ENCODE measurements at regions not wholly inside any gene's neighbourhood (a gene's known extent, or its start where the extent isn't known, plus 50 kb on each side); places are given as distances from the start of the nearest gene placed in this dataset.
"Not testable (repeated sequence)": the region's sequence is repeated elsewhere in the genome, so short reads cannot be mapped to it uniquely, and the experiment has no call there.

DNA sequence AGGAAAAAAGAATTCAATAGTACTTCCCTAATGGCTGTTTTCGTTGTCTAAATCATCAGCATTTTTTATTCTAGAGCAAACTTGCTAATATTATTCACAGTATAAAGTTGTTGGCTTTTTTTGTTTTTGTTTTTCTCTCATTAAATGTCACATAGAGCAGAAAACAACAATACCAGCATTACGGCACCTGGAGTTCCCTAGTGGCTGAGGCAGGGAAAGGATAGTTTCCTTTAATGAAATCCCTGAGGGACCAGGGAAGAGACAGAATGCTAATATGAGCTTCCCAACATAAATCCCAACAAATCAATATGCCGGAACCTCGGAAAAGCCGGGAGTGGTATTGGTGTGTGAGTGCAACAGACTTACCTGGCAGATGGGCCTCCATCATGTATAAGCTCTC is 235.2 kb upstream of the ASCC3 start:
- FAIRE-seq = no peak

DNA sequence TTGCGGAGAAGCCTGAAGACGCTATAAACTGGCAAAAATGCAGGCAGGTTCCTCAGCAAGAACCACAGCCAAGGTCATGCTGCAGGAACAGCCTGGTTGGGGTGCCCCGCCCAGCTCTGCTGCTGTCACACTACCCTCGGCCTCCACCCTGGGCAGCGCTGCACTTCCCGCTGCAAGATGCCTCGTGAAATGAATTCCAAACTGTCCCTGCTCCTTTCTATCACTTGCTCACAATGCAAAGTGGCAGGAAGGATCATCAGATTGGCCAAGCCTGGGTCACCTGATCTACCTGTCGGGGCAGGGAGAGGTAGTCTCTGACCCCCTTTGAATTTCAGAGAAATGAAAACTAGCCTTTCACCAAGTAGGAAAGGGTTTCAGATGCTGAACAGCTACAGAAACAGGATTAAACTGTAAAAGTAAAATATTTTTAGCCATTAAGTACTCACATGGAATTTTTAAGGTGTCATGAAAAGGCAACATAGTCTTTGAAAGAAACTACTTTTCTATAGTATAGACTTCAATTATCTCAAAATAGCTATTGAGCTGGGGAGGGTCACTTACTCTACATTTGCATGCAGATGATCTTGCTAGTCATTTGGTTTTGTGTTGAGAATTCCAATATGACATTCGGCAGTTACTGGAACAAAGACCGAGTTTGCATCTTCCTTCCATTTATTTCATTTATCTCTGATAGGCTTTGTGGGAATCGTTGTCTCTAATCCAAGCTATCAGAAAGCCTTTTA is 236.4 kb upstream of the ASCC3 start:
- no peak for FAIRE-seq

DNA sequence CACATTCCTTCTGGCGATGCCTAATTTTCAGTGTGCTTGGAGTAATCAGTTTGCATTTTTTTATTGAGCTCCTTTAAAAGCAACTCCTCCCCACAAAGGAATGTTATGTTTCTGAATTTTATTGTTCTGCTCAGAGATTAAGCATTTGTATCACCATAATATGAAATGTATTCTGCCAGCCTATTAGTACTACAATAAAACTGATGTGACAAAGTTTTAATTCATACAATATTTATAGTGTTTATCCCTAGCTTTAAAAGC is 236.9 kb upstream of the ASCC3 start:
- FAIRE-seq = no peak

DNA sequence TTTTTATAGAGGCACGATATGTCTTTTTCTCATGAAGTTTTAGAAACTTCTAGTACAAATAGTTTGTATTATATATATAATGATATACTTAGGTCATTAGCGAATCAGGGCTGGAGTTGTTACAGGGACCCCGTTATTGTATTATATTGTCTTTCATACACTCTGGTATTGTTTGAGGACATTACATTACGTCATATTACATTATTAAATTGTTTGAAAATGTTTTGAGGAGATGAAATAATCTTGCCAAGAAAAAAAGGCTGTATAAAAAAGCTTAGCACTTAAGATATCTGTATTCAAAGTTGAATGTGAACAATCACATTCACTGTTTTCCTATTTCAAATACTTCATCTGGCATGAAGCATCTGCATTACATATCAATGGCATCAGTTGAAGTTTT is 239.6 kb upstream of the ASCC3 start:
- no peak for FAIRE-seq

DNA sequence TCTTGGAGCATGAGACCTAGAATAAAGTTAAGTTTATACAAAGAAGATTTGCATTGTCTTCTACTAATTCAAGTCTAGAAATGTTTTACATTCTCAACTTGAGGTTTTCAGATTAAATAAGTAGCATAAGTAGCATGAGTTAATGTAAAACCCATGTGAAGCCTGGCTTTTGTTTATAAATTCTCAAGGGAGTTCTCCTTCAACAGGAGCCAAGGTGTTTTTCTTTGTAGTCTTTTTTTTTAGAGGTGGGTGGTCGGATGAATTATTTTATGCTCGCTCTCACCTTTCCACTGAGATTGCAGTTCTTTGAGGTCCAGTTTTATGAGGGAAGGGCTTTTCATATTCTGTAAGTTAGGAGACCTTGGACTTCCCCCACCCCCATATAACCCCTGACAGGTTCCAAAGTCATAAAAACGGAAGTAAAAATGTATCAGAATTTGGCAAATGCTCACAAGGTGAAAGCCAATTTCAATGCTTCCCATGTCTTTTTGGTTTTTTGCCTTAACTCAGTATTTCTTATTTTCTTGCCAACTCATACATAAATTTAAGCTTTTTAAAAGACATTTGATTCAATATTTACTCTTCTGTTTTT is 244.3 kb upstream of the ASCC3 start:
- no peak for FAIRE-seq

DNA sequence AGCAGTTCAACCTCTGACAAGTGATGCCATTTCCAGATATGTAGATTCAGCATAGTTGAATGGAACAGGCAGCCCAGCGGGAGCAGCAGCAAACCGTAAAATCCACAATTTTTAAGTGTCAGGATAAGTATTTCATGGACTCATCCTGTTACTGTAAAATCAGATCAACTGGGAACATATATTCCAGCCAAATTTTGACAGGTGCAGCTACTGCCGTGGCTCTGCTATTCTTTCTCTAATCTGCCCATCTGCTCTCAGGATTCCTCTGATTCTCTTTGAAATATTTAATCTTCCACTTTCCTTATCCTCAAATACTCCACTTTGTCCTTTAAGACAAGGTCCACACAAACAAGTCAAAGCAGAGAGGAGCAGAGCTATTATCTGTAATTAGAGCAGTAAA is 245.4 kb upstream of the ASCC3 start:
- FAIRE-seq = no peak

DNA sequence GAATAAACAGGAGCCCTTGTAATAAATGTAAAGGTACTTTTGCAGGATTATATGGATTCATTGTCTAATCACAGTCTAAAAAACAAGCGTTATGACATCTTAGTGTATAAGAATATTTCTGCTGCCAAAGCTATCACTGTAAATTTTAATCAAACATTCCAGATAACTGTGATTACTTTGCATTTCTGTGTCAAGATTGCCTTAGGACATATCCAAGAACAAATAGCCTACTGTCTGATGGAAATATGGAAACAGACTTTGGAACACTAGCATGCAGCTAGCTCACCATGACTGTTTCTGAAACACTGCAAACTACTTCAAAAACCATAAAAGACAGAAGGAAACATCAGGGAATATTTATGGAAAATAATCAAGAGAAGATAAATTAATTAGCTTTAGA is 248.7 kb upstream of the ASCC3 start:
- no peak for FAIRE-seq

DNA sequence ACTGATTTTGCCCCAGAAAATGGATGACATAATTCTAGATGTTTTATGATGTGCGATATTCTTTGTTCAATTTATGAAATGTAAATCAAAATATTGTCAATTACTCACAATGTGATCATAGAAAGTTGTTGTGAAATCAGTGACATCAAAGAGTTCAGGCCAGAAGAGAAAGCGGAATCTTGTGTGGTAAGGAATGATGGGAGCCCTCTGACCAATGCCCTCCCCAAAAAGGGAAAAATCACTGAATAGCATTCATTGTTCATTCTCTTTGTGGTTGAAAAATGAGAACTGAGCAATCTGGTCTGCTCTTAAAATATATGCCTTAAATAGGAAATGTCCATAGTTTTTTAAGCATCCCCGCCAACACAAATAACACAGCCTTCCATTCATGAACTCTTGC is 247.1 kb upstream of the GRIK2 start:
- FAIRE-seq = no peak

DNA sequence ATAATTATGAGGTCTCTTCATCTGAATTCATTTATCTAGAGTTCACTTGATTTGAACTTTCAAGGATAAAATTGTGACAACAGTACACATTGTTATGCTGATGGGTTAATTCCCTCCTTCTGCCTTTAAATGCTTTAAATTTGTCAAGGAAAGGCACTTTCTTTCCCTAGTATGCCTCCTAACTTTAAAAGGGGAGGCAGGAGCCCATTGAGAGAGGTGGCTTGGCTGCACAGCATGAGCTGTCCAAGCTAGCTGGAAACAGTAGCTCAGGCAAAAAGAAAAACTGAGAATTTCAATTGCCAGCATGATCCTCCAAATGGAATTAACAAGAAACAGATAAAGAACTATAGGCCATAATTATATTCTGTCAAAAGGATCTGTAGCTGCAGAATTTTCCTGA is 243.3 kb upstream of the GRIK2 start:
- no peak for FAIRE-seq

DNA sequence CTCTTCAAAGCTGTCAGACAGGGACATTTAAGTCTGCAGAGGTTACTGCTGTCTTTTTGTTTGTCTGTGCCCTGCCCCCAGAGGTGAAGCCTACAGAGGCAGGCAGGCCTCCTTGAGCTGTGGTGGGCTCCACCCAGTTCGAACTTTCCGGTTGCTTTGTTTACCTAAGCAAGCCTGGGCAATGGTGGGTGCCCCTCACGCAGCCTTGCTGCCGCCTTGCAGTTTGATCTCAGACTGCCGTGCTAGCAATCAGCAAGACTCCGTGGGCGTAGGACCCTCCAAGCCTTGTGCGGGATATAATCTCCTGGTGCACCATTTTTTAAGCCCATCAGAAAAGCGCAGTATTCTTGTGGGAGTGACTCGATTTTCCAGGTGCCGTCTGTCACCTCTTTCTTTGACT is 235.9 kb upstream of the GRIK2 start:
- not testable (repeated sequence) for FAIRE-seq

DNA sequence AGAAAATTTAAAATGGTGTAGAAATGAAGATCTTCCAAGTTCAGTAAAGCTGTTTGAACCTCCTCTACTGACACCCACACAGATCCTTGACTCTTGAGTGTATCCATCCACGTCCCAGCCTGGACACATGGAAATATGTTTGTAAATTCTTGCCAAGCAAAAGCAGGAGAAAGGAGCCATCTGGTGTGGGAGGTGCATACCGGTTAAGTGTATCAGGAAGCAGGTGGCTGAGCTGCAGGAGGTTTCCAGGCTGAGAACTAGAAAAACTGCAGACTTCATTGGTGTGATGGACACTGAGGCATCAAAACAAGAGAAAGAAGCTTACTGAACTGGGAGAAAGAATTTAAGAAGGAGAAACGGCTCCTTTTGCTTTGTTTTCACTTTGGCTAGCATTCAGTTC is 229.9 kb upstream of the GRIK2 start:
- no peak for FAIRE-seq

DNA sequence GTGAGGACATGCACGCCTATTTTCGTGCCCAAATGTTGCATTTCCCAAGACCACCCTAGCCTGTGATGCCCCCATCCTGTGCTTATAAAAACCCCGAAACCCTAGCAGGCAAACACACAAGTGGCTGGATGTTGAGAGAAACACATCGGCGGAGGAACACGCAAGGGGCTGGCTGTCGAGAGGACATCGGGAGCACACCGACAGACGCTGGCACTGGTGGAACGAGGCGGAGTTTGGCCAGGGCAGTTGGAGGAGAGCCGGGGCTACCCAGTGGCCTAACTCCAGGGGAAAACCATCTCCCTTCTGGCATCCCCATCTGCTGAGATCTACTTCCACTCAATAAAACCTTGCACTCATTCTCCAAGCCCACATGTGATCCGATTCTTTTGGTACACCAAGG is 225.9 kb upstream of the GRIK2 start:
- FAIRE-seq = no peak

DNA sequence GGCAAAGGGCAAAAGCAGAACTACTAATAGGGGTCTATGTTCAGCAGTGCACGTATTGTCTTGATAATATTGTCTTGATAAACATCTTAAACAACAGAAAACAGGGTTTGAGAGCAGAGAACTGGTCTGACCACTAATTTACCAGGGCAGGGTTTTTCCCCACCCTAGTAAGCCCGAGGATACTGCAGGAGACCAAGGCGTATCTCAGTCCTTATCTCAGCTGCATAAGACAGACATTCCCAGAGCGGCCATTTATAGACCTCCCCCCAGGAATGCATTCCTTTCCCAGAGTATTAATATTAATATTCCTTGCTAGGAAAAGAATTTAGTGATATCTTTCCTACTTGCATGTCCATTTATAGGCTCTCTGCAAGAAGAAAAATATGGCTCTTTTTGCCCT is 222.5 kb upstream of the GRIK2 start:
- FAIRE-seq = not testable (repeated sequence)

DNA sequence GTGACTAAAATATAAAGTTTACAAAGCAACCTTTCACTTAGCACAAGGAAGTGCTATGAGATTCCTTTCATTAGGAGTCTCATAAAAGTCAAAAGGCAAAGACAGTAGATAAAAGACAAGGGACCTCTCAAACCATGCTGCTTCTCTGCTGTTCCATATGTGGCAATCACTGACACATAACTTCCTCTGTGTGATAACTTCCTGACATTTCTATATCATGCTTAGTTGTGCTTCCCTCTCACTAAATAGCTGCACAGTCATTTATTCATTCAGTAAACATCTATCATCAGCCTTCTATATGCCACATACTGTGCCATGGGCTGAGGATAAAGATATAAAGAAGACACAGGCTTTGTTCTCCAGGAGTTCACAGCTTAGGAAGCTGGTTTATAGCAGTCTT is 214.8 kb upstream of the GRIK2 start:
- no peak for FAIRE-seq

DNA sequence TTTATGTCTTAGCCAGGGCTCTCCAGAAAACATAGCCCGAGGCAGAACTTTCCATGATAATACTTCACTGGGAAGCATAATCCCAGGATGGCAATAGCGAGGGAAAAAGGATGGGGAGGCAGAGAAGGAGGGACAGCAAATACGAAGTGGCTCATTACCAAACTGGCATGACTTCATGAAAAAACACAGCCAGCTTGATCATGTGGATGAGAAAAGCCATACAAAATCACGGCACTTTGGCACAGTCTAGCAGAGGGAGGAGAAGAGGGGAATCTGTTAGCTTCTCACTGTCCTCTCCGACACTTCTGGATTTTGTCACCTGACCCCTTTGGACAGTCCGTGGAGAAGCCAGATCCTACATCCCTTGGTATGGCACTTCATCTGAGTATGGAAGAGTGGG is 212.5 kb upstream of the GRIK2 start:
- no peak for FAIRE-seq

DNA sequence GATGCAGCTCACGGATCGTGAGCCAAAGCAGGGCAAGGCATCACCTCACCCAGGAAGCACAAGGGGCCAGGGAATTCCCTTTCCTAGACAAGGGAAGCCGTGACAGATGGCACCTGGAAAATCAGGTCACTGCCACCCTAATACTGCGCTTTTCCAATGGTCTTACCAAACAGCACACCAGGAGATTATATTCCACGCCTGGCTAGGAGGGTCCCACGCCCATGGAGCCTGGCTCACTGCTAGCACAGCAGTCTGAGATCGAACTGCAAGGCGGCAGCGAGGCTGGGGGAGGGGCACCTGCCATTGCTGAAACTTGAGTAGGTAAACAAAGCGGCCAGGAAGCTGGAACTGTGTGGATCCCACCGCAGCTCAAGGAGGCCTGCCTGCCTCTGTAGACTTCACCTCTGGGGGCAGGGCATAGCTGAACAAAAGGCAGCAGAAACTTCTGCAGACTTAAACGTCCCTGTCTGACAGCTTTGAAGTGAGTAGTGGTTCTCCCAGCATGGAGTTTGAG is 205.2 kb upstream of the GRIK2 start:
- FAIRE-seq = not testable (repeated sequence)

DNA sequence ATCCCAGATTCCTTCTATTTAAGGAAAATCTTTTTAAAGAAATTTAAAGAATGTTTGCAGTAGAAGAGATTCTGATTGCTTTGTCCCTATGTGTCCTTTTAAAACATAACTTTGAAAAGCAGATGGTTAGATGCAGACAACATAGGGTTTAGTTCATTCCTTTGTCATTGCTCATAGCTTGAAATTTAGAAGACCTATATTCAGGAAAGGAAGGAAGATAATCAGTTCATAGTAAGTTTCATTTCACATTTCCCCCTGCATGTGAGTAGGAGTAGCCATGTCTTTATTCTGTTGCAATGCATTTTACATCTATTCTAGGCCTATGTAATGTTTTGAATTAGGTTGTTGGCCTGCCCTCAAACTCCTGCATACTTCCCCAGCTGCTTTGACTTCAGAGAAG is 197.9 kb upstream of the GRIK2 start:
- no peak for FAIRE-seq

DNA sequence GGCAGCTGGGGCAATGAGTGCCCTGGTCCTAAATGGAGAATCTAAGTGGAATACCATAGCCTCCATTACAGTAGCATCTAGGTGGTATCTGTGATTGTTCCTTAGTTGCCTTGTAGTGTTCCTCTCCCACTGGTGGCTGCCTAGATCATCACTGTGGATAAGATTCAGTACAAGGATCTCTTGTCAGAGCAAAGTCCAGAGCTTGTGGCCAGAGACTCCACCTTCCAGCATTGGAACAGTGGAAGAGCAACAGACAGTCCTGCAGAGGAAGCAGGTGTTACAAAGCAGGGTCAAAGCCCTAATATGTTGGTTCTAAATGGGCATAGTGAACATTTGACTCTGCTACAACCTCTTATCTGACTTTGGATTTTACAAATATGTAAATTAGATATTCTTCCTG is 194.1 kb upstream of the GRIK2 start:
- FAIRE-seq = no peak

DNA sequence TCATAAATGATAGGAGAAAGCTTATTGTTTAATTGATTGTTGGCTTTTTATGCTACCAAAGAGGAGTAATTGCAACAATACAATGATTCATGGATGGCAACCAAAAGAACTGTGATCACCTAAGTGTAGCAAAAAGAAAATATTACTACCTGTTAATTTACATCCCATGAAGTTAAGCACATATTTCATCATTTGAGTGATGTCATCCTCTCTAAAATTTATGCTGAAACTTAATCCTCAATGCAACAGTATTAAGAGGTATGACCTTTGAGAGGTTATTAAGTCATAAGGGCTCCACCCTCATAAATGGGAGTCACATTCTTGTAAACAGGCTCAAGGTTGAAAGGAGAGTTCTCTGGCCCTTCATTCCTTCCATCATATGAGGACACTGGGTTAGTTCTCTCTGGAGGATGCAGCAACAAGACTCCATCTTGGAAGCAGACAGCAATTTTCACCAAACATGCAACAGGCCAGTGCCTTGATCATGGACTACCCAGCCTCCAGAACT is 190.6 kb upstream of the GRIK2 start:
- FAIRE-seq = no peak

DNA sequence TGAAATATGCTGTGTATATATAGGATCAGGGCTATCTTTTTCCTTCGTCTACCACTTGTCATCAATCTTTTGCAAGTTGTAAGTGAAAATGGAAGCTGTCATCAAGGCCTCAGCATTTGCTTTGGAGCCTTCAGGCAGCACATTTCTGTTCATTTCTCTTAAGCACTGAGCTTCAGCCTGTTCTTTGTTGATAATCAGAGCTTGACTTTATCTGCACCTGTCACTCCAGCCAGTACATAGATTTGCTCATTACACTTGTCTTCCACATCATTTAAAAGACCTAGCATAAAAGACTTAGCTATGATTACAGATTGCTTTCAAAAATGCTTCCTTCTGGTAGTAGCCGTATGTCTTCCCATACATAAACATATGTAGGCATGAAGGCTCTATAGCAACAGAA is 189.8 kb upstream of the GRIK2 start:
- no peak for FAIRE-seq

DNA sequence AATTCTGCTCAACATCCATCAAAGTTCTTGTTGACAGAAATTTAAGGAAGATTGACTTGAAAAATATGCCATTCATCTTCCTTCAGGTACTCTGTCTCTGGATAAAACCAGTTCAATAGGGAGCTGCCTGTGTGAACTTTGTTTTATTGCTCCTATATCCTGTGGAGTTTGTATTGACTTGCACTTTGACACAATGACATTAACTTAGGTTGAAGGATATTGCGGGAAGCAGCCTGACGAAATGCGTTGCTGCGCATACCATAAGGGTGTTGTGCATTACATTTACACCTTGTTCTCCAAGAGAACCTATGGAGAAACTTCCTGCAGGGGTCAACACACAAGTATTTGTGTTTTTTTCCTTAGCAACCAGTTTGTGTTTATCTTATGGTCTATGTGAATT is 185.4 kb upstream of the GRIK2 start:
- no peak for FAIRE-seq

DNA sequence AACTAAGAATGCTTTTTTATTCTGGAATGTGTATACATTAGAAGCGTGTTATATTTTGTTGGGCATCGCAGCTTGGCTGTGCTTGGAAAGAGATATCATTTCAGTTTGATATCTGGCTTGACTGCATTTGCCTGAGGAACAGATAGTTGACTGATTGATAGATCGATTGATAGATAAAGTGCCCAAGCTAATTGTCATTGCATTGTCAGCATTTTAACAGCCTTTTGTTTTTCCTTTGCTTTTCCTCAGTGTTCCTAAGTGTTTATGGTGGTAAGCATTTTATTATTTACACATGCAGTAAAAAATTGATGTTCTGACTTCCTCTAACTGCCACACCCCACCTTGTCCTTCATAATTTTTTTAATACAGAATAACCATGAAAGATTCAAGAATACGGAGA is 180.9 kb upstream of the GRIK2 start:
- FAIRE-seq = no peak

DNA sequence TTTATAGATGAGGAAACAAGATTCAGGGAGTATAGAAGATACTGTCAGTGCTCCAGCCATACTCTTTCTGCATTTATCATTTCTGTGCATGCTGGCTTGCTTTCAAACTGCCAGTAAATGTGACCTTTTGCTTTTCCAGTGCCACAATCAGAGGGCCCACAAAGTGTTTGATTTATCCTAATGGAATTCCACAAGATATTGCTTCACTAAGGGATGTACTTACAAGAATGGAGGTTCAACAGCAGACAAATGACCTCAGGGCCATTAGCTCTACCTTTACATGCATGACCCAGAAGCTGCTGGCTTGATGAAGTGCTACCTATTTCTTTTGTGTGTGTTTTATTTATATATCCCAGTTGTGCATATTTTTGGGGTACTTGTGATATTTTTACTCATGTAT is 171.5 kb upstream of the GRIK2 start:
- FAIRE-seq = no peak

DNA sequence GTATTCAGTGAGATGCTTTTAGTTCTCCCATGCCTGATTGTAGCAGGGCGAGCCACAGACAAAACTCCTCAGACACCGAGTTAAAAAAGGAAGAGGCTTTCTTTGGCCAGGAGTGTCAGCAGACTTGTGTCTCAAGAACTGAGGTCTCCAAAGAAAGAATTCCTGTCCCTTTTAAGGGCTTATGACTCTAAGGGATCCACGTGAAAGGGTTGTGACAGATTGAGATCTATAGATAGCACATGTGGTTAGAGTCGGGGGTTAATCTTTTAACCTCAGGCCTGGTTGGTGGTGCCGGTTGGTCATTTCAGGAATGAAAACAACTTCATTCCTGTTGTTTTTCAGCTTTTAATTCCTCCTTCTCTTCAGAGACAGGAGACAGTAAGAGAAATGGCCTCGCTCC is 168.8 kb upstream of the GRIK2 start:
- FAIRE-seq = no peak

DNA sequence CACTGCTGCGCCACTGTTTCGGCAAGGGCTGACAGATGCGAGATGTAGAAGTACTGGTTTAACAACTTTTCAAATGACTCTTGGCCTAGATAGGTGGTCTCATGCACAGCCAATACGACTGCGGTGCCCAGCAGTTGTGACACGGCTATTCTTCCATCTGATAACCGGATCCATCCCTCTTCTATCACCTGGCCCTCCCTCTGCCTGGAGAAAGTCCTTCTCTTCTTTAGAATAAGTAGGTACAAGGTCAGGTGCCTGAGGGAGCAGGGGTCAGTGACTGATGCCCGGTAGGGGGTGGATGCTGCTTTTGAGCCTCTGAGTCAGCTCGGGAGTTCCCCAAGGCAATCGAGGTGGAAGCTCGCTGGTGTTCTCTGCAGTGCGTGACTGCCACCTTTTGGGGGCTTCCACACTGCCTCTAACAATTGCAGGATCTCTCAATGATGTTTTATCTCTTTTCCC is 166.8 kb upstream of the GRIK2 start:
- no peak for FAIRE-seq

Measured in islet of Langerhans (tissue), 1 donor.